22Rv1 (cell line): ENCODE measurements at regions not wholly inside any gene's neighbourhood (a gene's known extent, or its start where the extent isn't known, plus 50 kb on each side); places are given as distances from the start of the nearest gene placed in this dataset.

Experiments used
- ZFX ChIP-seq: fragments of 450-650 bp; IDR thresholded peaks from 2 replicates; pipeline ENCODE4 v1.6.1; 2017; ENCODE audit warnings: antibody characterized with exemption, borderline replicate concordance
- TF ChIP-seq, protein P1 (sequence below): fragments of 450-650 bp; IDR thresholded peaks from 2 replicates; pipeline ENCODE4 v1.5.1; 2017; ENCODE audit warnings: mild to moderate bottlenecking

- TF ChIP-seq, protein P1, sequence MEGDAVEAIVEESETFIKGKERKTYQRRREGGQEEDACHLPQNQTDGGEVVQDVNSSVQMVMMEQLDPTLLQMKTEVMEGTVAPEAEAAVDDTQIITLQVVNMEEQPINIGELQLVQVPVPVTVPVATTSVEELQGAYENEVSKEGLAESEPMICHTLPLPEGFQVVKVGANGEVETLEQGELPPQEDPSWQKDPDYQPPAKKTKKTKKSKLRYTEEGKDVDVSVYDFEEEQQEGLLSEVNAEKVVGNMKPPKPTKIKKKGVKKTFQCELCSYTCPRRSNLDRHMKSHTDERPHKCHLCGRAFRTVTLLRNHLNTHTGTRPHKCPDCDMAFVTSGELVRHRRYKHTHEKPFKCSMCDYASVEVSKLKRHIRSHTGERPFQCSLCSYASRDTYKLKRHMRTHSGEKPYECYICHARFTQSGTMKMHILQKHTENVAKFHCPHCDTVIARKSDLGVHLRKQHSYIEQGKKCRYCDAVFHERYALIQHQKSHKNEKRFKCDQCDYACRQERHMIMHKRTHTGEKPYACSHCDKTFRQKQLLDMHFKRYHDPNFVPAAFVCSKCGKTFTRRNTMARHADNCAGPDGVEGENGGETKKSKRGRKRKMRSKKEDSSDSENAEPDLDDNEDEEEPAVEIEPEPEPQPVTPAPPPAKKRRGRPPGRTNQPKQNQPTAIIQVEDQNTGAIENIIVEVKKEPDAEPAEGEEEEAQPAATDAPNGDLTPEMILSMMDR = no peak
- no peak for TF ChIP-seq ZFX
Measured at GRCh38 chr1:29506678-29507225, 270.4 kb downstream of the PTPRU start.
